ENCODE measurements at regions not wholly inside any gene's neighbourhood (a gene's known extent, or its start where the extent isn't known, plus 50 kb on each side); places are given as distances from the start of the nearest gene placed in this dataset.

GRCh38 chr1:80048716-80049115 lies 1042.2 kb upstream of the ADGRL4 start:
- DNase-seq (ENCODE audit: low spot score) = no peak

- no peak for DNase-seq (ENCODE audit: low spot score)
Measured at GRCh38 chr1:80047791-80048190, 1041.3 kb upstream of the ADGRL4 start.

GRCh38 chr1:80044662-80045061 lies 1038.1 kb upstream of the ADGRL4 start:
- no peak for DNase-seq (ENCODE audit: low spot score)

DNA sequence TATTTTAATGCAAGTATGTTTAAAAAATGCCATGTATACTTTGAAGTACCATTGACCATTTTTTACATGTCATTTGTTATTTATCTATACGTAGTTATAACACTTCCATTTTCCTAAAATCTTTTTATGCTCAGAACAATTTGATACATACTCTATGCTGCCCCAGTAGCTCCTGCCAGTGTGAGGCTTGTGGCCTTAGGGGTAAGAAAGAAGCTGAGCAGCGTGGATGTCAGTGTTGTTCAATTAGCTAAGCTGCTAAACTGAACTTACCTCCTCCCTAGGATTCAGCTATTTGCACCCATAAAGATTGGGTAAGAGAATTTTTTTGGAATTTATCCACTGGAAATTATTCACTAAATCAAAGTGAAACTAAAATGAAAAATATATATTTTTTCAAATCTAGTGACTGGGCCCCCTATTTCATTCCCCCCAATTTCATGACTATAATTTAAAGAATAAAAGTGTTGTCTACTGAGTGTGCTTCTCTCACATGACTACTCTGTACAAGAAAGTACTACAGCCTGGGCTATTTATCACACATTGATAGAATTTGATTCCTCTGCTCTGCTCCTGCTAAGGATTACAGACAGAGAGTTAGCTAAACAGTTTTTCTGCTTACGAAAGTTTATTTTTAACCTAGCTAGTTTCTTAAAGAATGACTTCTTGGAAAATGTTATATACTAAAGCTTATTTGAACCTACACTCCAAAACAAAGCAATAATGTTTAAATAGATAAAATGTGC lies 1030.3 kb upstream of the ADGRL4 start:
- no peak for DNase-seq (ENCODE audit: low spot score)

GRCh38 chr1:80023358-80023757 lies 1016.8 kb upstream of the ADGRL4 start:
- DNase-seq (ENCODE audit: low spot score) = no peak

GRCh38 chr1:80021891-80022290 lies 1015.4 kb upstream of the ADGRL4 start:
- no peak for DNase-seq (ENCODE audit: low spot score)

- no peak for DNase-seq (ENCODE audit: low spot score)
Measured at GRCh38 chr1:80018348-80018747, 1011.8 kb upstream of the ADGRL4 start.

DNA sequence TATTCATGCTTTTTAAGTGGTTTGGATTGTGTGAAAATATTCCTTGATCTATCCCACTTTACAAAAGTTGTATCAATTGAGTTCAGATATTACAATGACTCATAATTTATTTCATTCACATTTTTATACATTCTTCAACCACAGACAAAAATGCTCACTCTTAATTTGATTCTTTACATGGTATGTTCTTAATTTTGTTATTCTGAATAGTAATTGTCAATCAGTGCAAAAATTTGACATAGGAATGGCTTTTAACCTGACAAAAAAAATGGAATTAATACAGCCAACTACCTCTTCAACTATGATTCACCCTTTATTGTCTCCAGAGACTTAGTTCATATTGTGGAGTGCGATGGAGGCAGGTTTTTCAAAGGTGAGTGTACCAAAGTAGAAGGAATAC lies 1002.4 kb upstream of the ADGRL4 start:
- DNase-seq (ENCODE audit: low spot score) = no peak

DNA sequence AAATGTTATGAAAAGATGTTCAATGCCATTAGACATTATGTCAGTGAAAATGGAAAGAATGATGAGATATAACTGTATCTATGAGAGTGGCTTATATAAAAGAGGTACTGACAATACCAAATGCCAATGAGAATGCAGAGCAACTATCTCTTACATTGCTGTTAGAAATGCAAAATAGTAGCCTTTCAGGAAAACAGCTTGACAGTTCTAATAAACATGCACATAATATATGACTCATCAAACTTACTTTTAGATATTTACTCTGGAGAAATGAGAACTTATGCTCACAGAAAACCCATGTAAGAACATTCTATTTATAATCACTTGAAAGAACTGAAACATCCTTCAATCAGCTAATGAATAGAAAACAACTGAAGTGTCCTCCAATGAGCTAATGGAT lies 996.7 kb upstream of the ADGRL4 start:
- DNase-seq (ENCODE audit: low spot score) = no peak

DNA sequence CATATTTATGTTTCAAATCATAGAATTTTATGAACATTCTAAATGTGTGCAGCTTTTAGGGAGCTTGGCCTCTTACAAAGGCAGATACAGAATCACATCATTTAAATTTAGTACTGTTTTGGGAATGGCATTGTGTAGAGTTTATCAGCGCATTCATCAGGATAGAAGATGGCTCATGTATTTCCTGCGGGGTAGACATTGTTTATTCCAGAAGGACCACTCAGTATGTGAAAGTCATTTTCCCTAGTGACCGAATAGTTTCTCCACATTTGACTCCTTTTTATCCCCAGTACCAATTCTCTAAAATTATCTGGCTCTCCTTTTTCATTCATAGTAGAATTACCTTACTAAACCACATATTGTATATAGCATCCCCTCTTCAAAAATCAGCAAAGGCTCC lies 981.9 kb upstream of the ADGRL4 start:
- no peak for DNase-seq (ENCODE audit: low spot score)

DNA sequence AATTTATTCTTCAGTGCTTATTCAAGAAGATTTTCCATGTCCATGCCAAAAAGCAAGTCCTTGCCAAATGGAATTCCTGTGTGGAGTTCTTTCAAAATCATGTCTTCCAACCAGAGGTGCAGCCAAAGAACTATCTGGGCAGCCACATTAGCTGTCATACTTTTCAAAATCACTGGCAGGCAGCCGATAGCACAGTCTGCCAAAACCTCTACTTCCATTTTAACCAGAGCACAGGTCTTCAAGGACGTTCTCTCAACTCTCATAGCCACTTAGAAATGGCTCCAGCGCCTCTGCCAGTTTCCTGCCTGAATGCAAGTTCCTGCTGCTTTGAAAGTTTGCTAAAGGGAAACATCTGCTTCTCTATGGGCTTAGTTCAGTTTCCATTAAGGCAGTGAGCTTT lies 975.7 kb upstream of the ADGRL4 start:
- DNase-seq (ENCODE audit: low spot score) = no peak

GRCh38 chr1:79981481-79981880 lies 975.0 kb upstream of the ADGRL4 start:
- DNase-seq (ENCODE audit: low spot score) = no peak

- DNase-seq (ENCODE audit: low spot score) = no peak
Measured at GRCh38 chr1:79979346-79979745, 972.8 kb upstream of the ADGRL4 start.

DNA sequence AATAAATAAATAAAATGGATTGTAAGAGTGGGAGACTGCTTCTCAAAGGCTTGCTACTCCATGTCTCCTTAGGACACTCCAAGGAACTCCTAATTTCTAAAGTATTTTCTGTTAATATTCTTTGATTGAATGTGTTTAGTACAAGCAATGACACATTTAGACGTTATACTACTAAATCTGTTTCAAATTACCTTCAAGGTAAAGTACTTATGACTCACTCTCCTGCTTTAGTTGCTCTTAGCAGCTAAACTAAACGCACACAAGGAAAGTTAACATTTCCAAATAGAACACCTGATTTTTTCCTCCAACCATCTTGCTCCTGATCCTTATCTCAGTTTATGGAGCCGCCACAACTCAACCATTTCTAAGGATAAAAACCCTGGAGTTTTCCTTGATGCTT lies 969.8 kb upstream of the ADGRL4 start:
- no peak for DNase-seq (ENCODE audit: low spot score)

- DNase-seq (ENCODE audit: low spot score) = no peak
Measured at GRCh38 chr1:79974659-79975058, 968.1 kb upstream of the ADGRL4 start.

DNA sequence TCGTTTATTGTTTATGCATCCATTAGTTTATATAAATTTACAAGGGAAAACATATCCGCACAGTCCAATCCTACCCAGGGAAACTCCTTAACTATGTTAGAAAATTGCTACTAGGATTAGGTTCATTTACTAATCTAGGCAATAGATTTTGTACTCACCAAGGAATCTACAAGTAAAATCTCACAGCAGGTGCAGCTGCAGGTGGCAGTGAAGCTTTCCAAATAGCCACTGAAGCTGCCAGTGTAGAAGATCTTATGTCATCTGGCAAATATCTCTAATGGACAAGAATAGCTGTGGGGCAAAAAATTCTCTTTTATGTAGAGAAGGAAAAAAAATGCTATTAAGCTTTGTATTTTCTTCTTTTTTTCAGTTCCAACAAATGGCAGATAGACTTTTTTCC lies 963.4 kb upstream of the ADGRL4 start:
- no peak for DNase-seq (ENCODE audit: low spot score)

- no peak for DNase-seq (ENCODE audit: low spot score)
Measured at GRCh38 chr1:79966438-79966837, 959.9 kb upstream of the ADGRL4 start.

DNA sequence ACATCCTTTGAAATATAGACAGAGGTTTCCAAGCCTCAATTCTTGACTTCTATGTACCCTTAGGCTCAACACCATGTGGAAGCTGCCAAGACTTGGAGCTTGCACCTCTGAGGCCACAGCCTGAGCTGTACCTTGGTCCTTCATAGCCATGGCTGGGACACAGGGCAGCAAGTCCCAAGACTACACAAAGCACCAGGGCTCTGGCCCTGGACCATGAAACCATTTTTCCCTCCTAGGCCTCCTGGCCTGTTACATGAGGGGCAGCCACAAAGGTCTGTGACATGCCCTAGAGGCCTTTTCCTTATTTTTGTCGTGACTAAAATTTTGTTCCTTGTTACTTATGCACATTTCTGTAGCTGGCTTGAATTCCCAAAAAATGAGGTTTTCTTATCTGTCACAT lies 953.1 kb upstream of the ADGRL4 start:
- no peak for DNase-seq (ENCODE audit: low spot score)

DNA sequence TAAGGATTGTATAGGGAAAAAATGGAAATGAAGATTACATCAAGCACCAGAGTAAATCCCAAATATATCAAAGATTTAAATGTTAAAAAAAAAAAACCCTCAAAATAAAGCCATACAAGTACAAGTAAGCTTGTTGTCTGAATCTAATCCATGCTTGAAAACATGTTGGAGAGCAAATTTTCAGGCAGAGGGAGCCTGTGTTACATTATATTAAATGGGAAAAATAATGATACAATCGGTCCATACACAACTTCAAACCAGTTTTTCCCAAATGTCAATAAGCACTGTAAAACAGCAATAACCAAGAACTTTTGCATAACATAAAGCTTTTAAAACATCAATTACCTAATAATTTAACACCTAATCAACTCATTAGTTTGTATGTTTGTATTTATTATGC lies 949.4 kb upstream of the ADGRL4 start:
- DNase-seq (ENCODE audit: low spot score) = no peak

DNA sequence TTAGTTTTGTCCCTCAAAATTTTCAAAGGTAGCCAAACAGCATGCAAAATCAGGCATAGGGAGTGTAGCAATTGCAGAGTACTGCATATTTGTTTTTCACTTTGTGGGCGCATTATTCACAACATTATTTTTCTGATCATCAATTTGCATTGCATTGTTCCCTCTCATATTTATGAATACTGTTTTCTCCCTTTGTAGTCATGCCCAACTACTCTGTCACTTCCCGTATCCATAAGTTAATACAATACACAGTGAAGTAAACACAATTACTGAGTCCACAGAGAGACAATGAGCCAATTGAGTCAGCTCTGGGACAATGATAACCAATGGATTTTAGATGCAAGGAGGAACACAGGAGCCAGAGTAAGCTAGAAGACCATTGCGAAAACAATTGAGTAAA lies 944.0 kb upstream of the ADGRL4 start:
- no peak for DNase-seq (ENCODE audit: low spot score)

- no peak for DNase-seq (ENCODE audit: low spot score)
Measured at GRCh38 chr1:79945391-79945790, 938.9 kb upstream of the ADGRL4 start.

GRCh38 chr1:79929356-79929755 lies 922.8 kb upstream of the ADGRL4 start:
- no peak for DNase-seq (ENCODE audit: low spot score)

- no peak for DNase-seq (ENCODE audit: low spot score)
Measured at GRCh38 chr1:79928901-79929300, 922.4 kb upstream of the ADGRL4 start.

GRCh38 chr1:79920960-79921669 lies 914.6 kb upstream of the ADGRL4 start:
- DNase-seq (ENCODE audit: low spot score) = no peak
